Left ventricle myocardium inferior (tissue), 1 donor: ENCODE measurements at regions not wholly inside any gene's neighbourhood (a gene's known extent, or its start where the extent isn't known, plus 50 kb on each side); places are given as distances from the start of the nearest gene placed in this dataset.
"Not testable (repeated sequence)": the region's sequence is repeated elsewhere in the genome, so short reads cannot be mapped to it uniquely, and the experiment has no call there.

Experiments used
- DNase-seq: peaks from one replicate; pipeline ENCODE4 v3.0.0-alpha.2; 2020
- H3K27ac ChIP-seq: fragments of 200-600 bp; replicated peaks from 2 replicates; pipeline ENCODE4 v1.8.0; 2021
- H3K27me3 ChIP-seq: fragments of 200-600 bp; 2 replicates; pipeline ENCODE4 v1.8.0; 2021; ENCODE audit warnings: low read depth
- H3K36me3 ChIP-seq: fragments of 200-600 bp; 2 replicates; pipeline ENCODE4 v1.8.0; 2021
- H3K4me1 ChIP-seq: fragments of 200-600 bp; 2 replicates; pipeline ENCODE4 v1.8.0; 2021
- H3K4me3 ChIP-seq: fragments of 200-600 bp; 2 replicates; pipeline ENCODE4 v1.8.0; 2021; ENCODE audit warnings: mild to moderate bottlenecking, moderate library complexity
- H3K9me3 ChIP-seq: fragments of 200-600 bp; replicated peaks from 2 replicates; pipeline ENCODE4 v1.8.0; 2021
- intact Hi-C: fragments of 100-400 bp; cut with micrococcal nuclease; formaldehyde crosslinking; loops from one replicate; pipeline ENCODE4 v1.11.0; 2022
- TF ChIP-seq, protein P1 (sequence below): fragments of 200-600 bp; IDR thresholded peaks from 2 replicates; pipeline ENCODE4 v1.8.0; 2021; ENCODE audit warnings: antibody characterized with exemption, mild to moderate bottlenecking, borderline replicate concordance
- donor health status: DM: no; HTN: yes; CAD: no; lungs with severe emphysema.

DNA sequence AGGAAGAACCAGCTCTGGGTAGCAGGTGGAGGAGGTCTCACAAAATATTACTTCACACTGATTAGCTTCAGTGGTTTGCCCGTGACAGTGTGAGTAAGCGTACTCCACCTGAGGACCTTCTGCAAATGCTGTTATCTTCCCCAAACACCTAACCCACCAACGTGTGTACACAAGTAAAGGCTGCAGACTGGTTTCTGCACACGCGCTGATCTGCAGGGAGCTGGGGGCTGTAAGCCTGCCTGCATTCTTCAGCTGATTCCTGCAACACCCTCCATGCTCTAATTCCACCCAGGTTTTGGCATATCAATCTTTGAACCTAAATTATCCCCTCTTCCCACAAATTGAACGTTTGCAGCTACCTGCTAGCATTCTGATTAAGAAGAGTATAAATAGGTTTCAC lies 820.2 kb downstream of the TRIML1 start:
- TF ChIP-seq, protein P1, sequence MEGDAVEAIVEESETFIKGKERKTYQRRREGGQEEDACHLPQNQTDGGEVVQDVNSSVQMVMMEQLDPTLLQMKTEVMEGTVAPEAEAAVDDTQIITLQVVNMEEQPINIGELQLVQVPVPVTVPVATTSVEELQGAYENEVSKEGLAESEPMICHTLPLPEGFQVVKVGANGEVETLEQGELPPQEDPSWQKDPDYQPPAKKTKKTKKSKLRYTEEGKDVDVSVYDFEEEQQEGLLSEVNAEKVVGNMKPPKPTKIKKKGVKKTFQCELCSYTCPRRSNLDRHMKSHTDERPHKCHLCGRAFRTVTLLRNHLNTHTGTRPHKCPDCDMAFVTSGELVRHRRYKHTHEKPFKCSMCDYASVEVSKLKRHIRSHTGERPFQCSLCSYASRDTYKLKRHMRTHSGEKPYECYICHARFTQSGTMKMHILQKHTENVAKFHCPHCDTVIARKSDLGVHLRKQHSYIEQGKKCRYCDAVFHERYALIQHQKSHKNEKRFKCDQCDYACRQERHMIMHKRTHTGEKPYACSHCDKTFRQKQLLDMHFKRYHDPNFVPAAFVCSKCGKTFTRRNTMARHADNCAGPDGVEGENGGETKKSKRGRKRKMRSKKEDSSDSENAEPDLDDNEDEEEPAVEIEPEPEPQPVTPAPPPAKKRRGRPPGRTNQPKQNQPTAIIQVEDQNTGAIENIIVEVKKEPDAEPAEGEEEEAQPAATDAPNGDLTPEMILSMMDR = no peak
- no peak overlapping the region for H3K27ac ChIP-seq
- H3K27me3 ChIP-seq = no peaks in the 10 kb centered on the region
- peaks cover 3% of the 10 kb centered on the region for H3K4me1 ChIP-seq
- no peak for DNase-seq
- H3K36me3 ChIP-seq = no peaks in the 10 kb centered on the region
- intact Hi-C loops = no loop called here
- H3K9me3 ChIP-seq = peaks cover 6% of the 10 kb centered on the region
- H3K4me3 ChIP-seq = no peak overlapping the region

DNA sequence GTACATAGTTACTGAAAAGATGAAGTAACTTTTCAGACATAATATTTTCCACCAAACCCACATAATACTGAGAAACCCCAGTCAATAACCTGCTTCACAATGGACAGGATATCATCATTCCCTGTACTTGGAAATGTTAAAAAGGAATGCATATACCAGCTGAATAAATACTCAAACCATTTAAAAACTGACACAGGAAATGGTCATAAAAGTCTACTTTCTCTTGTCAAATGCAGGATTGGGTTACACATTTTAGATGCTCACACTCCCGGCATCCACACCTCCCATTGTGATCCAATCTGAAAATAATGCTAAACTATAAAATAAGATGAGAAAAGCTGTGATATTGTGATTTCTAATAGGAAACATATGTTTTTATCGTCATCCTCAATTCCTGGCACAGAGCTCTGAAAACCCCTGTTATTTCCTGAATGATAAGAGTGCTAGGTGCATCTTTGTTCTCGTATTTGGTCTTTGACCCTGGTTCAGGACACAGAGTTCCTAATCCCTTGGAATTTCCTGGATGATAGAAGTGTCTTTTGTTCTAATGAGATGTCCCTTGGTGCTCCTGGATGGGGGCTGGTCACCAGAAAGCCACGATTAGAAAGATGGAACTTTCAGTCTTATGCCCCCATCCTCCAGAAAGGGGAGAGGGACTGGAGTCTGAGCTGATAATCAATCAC lies 821.3 kb downstream of the TRIML1 start:
- Histone ChIP-seq H3K27me3 (no peaks in the 10 kb centered on the region), H3K4me3 (no peak overlapping the region), H3K4me1 (peaks cover 3% of the 10 kb centered on the region), H3K36me3 (no peaks in the 10 kb centered on the region), H3K27ac (peak overlapping the region; percentile 48), H3K9me3 (peaks cover 6% of the 10 kb centered on the region)
- no peak for DNase-seq
- intact Hi-C loops = no loop called here
- TF ChIP-seq, protein P1 = no peak

DNA sequence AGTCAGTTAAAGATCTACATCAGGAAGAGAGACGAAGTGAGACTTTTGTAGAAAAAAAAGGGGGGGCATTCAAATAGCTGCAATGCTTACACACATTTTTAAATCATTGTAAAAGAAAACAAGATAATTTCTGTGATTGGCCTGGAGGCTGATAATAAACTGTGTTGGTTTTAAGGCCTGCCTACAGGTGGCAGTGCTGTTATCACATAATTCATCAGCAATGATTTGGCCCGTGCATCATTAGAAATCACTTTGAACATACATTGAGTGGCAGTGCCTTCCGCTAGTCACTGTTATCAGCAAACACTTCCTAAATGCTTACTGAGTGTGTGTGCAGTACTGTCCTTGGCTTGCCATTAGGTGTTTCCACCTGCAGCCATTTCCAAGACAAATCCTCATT lies 831.9 kb downstream of the TRIML1 start:
- no peaks in the 10 kb centered on the region for H3K27me3 ChIP-seq
- H3K4me1 ChIP-seq = no peaks in the 10 kb centered on the region
- TF ChIP-seq, protein P1 = peak; percentile 25
- no peak overlapping the region for H3K27ac ChIP-seq
- no peaks in the 10 kb centered on the region for H3K9me3 ChIP-seq
- no peak overlapping the region for H3K4me3 ChIP-seq
- DNase-seq = no peak
- intact Hi-C loops = no loop called here
- no peaks in the 10 kb centered on the region for H3K36me3 ChIP-seq

DNA sequence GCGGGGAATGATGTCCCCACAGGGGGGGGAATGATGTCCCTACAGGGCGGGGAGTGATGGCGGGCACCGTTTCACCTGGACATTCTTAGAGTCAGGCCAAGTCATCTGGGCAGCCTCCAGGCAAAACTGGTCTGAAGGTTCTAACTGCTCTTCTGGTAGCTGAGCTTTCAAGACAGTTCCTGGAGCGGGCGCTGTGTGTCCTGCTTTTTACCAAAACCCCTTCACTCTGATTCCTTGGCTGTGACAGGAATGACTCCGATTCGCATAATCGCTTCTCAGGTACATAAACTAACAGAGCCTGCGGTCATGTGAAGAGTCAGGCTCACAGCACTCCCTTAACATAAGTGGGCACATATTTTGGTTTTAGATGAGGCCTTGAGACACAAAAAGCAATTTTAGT lies 836.0 kb downstream of the TRIML1 start:
- TF ChIP-seq, protein P1 = no peak
- Histone ChIP-seq H3K27me3 (no peaks in the 10 kb centered on the region), H3K4me3 (no peak overlapping the region), H3K27ac (no peak overlapping the region), H3K4me1 (no peaks in the 10 kb centered on the region), H3K36me3 (no peaks in the 10 kb centered on the region), H3K9me3 (no peaks in the 10 kb centered on the region)
- intact Hi-C loops = no loop called here
- DNase-seq = no peak

DNA sequence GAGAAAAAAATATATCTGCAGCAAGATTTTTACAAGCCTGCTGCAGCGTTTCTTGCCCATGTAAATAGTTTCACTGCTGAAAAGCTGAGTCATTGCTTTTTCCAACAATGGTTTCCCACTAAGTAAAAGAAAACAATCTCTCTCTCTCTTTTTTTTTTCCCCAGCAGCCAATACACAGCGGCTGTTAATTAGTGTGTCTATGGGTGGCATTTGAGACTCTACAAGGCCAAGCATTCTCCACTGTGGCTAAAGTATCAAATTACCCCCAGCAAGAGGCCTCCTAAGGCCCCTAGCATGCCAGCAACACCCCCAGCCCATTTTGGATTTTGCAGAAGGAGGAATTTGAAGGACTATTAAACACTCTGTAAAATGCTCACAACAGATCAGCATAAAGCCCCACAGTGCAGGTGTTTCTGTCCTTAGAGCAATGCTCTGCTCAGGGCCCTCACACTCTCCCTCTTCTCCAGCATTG lies 837.4 kb downstream of the TRIML1 start:
- TF ChIP-seq, protein P1 = no peak
- no peak for DNase-seq
- H3K27me3 ChIP-seq = no peaks in the 10 kb centered on the region
- intact Hi-C loops = no loop called here
- no peak overlapping the region for H3K27ac ChIP-seq
- H3K36me3 ChIP-seq = no peaks in the 10 kb centered on the region
- H3K9me3 ChIP-seq = no peaks in the 10 kb centered on the region
- H3K4me1 ChIP-seq = no peaks in the 10 kb centered on the region
- no peak overlapping the region for H3K4me3 ChIP-seq

DNA sequence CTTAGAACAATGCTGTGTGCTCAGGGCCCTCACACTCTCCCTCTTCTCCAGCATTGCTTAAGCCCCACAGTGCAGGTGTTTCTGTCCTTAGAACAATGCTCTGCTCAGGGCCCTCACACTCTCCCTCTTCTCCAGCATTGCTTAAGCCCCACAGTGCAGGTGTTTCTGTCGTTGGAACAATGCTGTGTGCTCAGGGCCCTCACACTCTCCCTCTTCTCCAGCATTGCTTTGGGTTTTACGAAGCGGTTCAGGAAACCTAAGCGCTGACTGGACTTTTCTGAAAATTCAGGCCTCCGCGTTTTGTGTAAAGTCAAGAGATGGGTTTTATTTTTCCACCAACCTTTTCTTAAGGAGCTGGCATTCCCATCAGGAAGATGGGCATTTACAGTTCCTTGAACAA lies 838.0 kb downstream of the TRIML1 start:
- H3K27ac ChIP-seq, DNase-seq, H3K4me3 ChIP-seq, H3K27me3 ChIP-seq, H3K4me1 ChIP-seq, H3K9me3 ChIP-seq, H3K36me3 ChIP-seq, intact Hi-C loops: not testable (repeated sequence)
